GM21723 (cell line): ENCODE measurements at regions not wholly inside any gene's neighbourhood (a gene's known extent, or its start where the extent isn't known, plus 50 kb on each side); places are given as distances from the start of the nearest gene placed in this dataset.
"Not testable (repeated sequence)": the region's sequence is repeated elsewhere in the genome, so short reads cannot be mapped to it uniquely, and the experiment has no call there.

Experiments
- ATAC-seq: cut with Tn5 transposase; IDR thresholded peaks from one replicate; pipeline ENCODE4 v1.9.1; 2021; ENCODE audit warnings: mild to moderate bottlenecking, moderate library complexity; ENCODE audit not compliant: unreplicated experiment

DNA sequence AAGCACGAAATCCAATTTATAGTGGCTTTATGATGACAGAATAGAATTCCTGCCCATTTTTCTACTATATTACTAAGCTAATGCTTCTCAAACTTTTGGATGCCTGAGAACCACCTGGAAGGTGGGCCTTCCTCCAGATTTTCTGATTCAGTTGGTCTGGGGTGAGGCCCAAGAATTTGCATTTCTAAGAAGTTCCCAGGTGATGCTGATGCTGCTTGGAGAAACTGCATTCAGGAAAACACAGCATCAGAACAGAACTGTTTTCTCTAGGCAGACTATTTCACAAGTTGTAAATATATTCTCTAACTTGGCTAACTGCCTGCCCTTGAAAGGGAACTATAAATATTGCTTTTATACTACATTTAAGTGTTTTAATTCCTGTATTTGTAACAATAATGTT is 644.9 kb upstream of the DPPA4 start:
- ATAC-seq = no peak

DNA sequence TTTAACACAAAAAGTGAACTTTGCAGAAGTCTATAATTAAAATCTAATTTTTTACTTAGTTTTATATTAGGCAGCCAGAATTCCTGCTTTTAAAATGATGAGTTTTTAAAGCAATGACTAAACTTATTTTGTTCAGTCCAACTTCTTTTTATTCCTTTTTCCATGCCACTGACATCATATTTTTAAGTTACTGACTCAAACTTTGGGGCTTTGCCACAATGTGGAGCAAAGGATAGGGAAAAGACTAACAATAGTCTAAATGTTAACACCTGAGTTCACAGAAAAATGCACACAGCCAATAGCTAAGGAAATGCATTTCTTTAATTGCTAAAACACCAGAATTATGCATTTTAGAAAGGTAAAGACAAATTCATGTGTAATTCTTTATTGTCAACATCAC is 647.6 kb upstream of the DPPA4 start:
- no peak for ATAC-seq

DNA sequence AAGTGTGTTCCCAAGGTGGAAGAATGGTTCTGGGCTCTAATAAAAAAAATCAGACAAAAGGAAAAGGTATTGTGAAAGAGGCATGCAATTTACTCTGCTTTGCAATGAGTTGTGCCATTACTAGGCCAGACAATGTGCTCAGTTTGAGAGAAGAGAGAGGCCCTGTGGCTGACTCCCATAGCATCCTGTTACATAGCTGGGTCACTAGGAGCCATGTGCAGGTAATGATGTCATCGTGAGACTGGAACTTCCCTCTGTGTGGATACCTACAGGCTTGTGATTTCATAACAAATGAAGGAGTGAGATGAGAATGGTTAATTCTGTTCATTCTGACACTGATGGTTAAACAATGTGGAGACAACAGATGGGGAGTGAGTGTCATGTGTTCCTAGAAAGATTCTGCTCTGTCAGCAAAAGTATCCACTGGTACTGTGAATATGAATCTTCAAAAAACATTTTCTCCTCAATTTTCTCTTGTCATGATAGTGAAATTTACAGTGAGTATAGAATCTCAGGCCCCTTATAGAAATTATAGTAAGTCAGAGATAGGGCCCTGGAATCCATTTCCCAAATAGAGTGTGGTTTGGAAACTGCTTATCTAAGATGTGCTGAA is 648.7 kb upstream of the DPPA4 start:
- ATAC-seq = no peak

GRCh38 chr3:109994853-109995252 is 657.5 kb upstream of the DPPA4 start:
- no peak for ATAC-seq

DNA sequence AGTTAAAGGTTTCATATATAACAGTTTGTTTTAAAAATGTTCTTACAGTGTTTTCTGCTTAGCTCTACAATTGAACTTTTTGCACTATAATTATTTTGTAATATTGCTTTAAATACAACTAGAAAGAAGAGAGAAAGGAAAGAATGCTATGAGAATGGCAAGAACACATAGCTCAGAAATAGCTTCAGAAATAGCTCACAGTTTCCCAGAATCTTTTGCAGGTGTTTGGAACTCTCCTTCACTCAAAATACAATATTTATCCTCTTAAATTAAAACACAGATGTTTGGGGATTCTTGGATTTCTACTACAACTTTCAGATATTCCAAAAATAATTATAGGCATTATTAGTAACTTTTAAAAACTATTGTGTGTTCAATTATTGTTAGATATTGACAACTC is 658.0 kb upstream of the DPPA4 start:
- no peak for ATAC-seq

DNA sequence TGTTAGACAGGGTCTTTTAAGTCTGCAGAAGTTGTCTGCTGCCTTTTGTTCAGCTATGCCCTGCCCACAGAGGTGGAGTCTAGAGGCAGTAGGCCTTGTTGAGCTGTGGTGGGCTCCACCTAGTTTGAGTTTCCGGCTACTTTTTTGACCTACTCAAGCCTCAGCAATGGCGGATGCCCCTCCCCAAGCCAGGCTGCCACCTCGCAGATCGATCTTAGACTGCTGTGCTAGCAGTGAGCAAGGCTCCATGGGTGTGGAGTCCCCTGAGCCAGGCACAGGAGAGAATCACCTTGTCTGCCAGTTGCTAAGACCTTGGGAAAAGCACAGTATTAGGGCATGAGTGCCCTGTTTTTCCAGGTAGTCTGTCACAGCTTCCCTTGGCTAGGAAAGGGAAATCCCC is 664.6 kb upstream of the DPPA4 start:
- ATAC-seq = not testable (repeated sequence)

- no peak for ATAC-seq
Observed at GRCh38 chr3:110006913-110007312, 669.6 kb upstream of the DPPA4 start.

- ATAC-seq = no peak
Observed at GRCh38 chr3:110015231-110015963, 678.1 kb upstream of the DPPA4 start.

DNA sequence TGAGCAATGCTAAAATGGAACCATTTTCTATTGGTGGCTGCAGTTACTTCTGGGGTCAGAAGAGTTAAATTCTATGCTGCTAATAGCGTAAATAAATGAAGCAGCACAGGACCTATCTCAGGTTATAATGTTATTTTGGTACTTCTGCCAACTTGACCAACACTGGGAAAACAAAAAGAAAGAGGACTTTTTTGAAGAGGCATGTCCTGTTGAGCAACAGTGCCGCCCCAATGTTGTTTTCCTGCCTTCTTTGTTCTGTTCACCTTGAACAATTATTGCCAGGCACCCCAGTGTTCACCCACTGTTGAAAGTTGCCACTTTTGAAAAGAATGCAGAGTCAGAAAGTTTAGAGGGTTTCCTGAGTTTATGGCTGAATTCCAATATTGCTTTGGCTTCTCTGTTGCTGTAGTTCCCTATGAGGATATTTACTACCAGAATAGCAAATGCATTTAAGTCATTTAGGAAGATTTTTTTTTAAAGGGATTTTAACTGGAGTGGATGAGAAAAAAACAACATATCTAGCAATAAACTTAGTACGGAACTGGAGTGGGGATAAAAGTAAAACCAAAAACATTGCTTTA is 679.0 kb upstream of the DPPA4 start:
- no peak for ATAC-seq

DNA sequence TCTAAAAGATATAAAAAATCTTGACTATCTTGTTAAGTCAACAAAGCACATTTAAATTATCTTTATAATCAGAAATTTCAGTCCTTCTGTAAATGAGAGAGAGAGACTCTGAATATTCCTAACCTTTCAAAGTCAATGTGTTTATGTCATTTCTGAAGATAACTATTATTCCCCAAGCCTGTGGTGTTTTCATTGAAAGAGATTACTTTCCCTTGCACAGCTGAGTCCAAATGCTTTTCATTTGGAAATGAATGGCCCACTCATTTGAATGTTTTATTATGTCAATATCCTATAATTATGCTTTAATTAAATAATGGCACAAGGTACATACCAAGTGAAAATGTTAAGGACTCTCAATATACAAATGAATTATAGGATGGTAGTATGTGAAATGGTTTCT is 680.0 kb upstream of the DPPA4 start:
- no peak for ATAC-seq

- no peak for ATAC-seq
Observed at GRCh38 chr3:110021659-110022058, 684.3 kb upstream of the DPPA4 start.

DNA sequence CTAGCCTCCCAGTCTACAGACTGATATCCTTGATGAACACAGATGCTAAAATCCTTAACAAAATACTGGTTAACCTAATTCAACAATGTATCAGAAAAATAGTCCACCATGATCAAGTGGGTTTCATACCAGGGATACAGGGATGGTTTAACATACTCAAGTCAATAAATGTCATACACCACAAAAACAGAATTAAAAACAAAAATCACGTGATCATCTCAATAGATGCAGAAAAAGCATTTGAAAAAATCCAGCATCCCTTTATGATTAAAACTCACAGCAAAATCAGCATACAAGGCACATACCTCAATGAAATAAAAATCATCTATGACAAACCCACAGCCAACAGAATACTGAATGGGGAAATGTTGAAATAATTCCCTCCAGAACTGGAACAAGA is 685.7 kb upstream of the DPPA4 start:
- ATAC-seq = not testable (repeated sequence)

GRCh38 chr3:110026421-110026820 is 689.1 kb upstream of the DPPA4 start:
- no peak for ATAC-seq

- ATAC-seq = no peak
Observed at GRCh38 chr3:110027446-110028080, 690.2 kb upstream of the DPPA4 start.

DNA sequence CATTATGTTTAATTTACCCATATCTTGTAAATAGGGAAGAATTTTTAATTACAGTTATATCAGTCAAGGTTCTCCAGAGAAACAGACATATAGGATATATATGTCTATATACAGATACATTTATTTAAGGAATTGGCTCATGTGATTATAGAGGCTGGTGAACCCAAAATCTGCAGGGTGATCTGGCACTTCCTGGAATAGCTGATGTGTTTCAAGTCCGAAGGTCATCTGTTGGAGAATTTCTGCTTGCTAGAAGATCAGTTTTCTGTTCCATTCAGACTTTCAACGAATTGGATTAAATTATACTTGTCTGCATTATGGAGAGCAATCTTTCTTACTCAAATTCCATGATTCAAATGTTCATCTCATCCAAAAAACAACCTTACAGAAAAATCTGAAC is 694.6 kb upstream of the DPPA4 start:
- ATAC-seq = no peak

DNA sequence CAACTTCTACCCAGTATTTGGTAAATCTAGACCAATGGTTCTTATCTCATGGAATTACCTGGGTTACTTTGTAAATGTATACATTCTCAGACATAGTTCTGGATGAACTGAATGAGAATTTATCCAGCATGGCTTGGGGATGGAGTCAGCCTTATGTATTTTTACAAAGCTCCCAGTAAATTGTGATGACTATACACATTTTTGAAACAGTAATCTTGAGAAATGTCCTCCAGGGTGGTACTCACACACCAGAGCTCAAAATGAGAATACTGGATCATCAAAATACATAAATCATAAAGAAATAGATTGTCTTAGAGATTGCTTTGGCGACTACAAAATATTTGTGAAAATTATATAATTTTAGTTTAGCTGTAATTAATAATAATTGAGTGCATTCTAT is 722.1 kb upstream of the DPPA4 start:
- ATAC-seq = no peak

DNA sequence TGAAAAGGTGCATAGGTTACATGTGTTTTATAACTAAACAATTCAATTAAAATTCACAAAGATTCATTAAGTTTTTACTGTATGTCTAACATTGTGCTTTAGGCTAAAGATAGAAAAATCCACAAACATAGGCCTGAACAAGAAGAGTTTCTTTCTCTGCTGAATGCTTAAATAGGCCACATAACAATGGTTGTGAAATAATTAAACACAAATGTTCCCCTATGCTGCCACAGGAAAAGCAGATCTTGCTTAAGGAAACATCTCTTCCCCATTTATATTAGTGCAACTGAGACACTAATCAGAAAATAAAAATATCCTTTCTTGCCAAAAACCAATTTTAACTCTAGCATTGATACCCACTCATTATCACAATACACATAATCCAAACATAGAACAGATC is 725.4 kb upstream of the DPPA4 start:
- ATAC-seq = no peak

DNA sequence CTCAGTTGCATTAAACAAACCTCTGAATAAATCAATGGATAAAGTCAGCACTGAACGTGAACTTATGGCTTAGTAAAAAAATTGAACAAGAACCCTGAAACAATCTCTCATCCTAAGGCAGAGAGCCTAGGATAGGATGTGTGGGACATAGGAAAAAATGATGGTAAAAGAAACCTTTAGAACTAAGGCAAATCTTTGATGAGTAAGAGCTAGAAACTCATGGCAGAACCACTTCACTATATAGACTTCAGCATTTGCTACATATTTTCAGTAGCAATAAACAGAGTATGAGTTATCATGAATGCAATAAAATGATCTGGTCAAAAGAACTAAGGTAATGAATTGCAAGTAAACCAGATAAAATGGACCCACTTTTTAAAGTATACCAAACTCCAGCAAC is 725.8 kb upstream of the DPPA4 start:
- no peak for ATAC-seq

GRCh38 chr3:110066206-110066605 is 728.9 kb upstream of the DPPA4 start:
- ATAC-seq = no peak

- no peak for ATAC-seq
Observed at GRCh38 chr3:110067527-110067926, 730.2 kb upstream of the DPPA4 start.

DNA sequence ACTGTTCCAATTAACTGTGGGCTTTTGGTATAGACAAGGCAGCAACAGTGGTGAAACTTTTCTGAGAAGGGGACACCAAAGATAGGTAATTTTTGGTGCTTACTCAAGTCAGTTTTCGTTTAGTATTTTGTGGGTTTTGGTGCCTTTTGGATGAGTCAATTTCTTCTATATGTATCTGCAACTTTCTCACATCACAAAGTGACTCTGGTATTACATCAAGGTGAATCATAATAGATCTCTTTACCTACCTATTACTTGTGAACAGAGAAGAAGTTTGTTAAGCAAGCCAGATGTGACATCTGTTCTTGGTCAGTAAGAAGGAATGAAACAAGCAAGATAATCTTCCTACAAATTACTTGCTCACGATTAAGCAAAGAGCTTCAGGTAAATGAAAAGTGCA is 732.4 kb upstream of the DPPA4 start:
- ATAC-seq = no peak
